ENCODE measurements at regions not wholly inside any gene's neighbourhood (a gene's known extent, or its start where the extent isn't known, plus 50 kb on each side); places are given as distances from the start of the nearest gene placed in this dataset.

- H3K79me2 ChIP-seq (ENCODE audit: insufficient read depth, low read depth, low read length) = no peaks in the 10 kb centered on the region
- H3K4me2 ChIP-seq (ENCODE audit: low read length) = no peak overlapping the region
- H3K36me3 ChIP-seq (ENCODE audit: insufficient read depth, low read length) = no peaks in the 10 kb centered on the region
- ChIA-PET CTCF (ENCODE audit: unreplicated experiment) (no interaction called here), POLR2A (no interaction called here)
- H3K9me2 ChIP-seq (ENCODE audit: insufficient read depth, low read length) = no peaks in the 10 kb centered on the region
- H3K4me3 ChIP-seq (ENCODE audit: low read depth, low read length, poor library complexity, severe bottlenecking) = no peak overlapping the region
- no peaks in the 10 kb centered on the region for H4K20me1 ChIP-seq (ENCODE audit: insufficient read depth, low read length)
- no peaks in the 10 kb centered on the region for H3K4me1 ChIP-seq (ENCODE audit: insufficient read depth, low read length, poor library complexity, severe bottlenecking)
- intact Hi-C loops (cut with micrococcal nuclease; ENCODE audit: unreplicated experiment) = no loop called here
- no peak overlapping the region for H3K27ac ChIP-seq (ENCODE audit: low read depth, low read length, poor library complexity, severe bottlenecking)
- no peak overlapping the region for H2AFZ ChIP-seq (ENCODE audit: low read length)
- DNase-seq (ENCODE audit: low spot score) = no peak
- TF ChIP-seq CTCF (conservative IDR thresholded peaks at IDR 0.05; ENCODE audit: low read length) (no peak), EZH2phosphoT487 (IDR thresholded peaks at IDR 0.05; ENCODE audit: borderline replicate concordance, low read depth, low read length) (no peak)
- BruUV-seq (replicated peaks) = no TSS peak
- H3K9me3 ChIP-seq (ENCODE audit: low read length) = no peaks in the 10 kb centered on the region
These were observed 97.3 kb upstream of the RAB3GAP2 start for GRCh38 chr1:220369511-220369910.

GRCh38 chr1:220368352-220369265 lies 96.4 kb upstream of the RAB3GAP2 start:
- Histone ChIP-seq H3K9me2 (ENCODE audit: insufficient read depth, low read length) (no peaks in the 10 kb centered on the region), H3K4me2 (ENCODE audit: low read length) (no peak overlapping the region), H4K20me1 (ENCODE audit: insufficient read depth, low read length) (no peaks in the 10 kb centered on the region), H3K79me2 (ENCODE audit: insufficient read depth, low read depth, low read length) (no peaks in the 10 kb centered on the region), H3K4me1 (ENCODE audit: insufficient read depth, low read length, poor library complexity, severe bottlenecking) (no peaks in the 10 kb centered on the region), H3K9me3 (ENCODE audit: low read length) (no peaks in the 10 kb centered on the region), H2AFZ (ENCODE audit: low read length) (no peak overlapping the region), H3K4me3 (ENCODE audit: low read depth, low read length, poor library complexity, severe bottlenecking) (no peak overlapping the region), H3K36me3 (ENCODE audit: insufficient read depth, low read length) (no peaks in the 10 kb centered on the region), H3K27ac (ENCODE audit: low read depth, low read length, poor library complexity, severe bottlenecking) (no peak overlapping the region)
- intact Hi-C loops (cut with micrococcal nuclease; ENCODE audit: unreplicated experiment) = no loop called here
- TF ChIP-seq EZH2phosphoT487 (IDR thresholded peaks at IDR 0.05; ENCODE audit: borderline replicate concordance, low read depth, low read length) = no peak
- TF ChIP-seq CTCF (conservative IDR thresholded peaks at IDR 0.05; ENCODE audit: low read length) = no peak
- ChIA-PET CTCF (ENCODE audit: unreplicated experiment) (no interaction called here), POLR2A (no interaction called here)
- no peak for DNase-seq (ENCODE audit: low spot score)
- BruUV-seq (replicated peaks) = no TSS peak

GRCh38 chr1:220367833-220368232 lies 95.6 kb upstream of the RAB3GAP2 start:
- H3K79me2 ChIP-seq (ENCODE audit: insufficient read depth, low read depth, low read length) = no peaks in the 10 kb centered on the region
- no peak overlapping the region for H3K4me3 ChIP-seq (ENCODE audit: low read depth, low read length, poor library complexity, severe bottlenecking)
- no peak overlapping the region for H3K27ac ChIP-seq (ENCODE audit: low read depth, low read length, poor library complexity, severe bottlenecking)
- no peaks in the 10 kb centered on the region for H3K9me3 ChIP-seq (ENCODE audit: low read length)
- H2AFZ ChIP-seq (ENCODE audit: low read length) = no peak overlapping the region
- H4K20me1 ChIP-seq (ENCODE audit: insufficient read depth, low read length) = no peaks in the 10 kb centered on the region
- no peak overlapping the region for H3K4me2 ChIP-seq (ENCODE audit: low read length)
- H3K9me2 ChIP-seq (ENCODE audit: insufficient read depth, low read length) = no peaks in the 10 kb centered on the region
- no peaks in the 10 kb centered on the region for H3K36me3 ChIP-seq (ENCODE audit: insufficient read depth, low read length)
- no peak for DNase-seq (ENCODE audit: low spot score)
- ChIA-PET CTCF (ENCODE audit: unreplicated experiment) (no interaction called here), POLR2A (no interaction called here)
- no peaks in the 10 kb centered on the region for H3K4me1 ChIP-seq (ENCODE audit: insufficient read depth, low read length, poor library complexity, severe bottlenecking)
- intact Hi-C loops (cut with micrococcal nuclease; ENCODE audit: unreplicated experiment) = no loop called here
- TF ChIP-seq EZH2phosphoT487 (IDR thresholded peaks at IDR 0.05; ENCODE audit: borderline replicate concordance, low read depth, low read length) = no peak
- TF ChIP-seq CTCF (conservative IDR thresholded peaks at IDR 0.05; ENCODE audit: low read length) = no peak
- BruUV-seq (replicated peaks) = no TSS peak

Data from OCI-LY7 (cell line).